ENCODE measurements at regions not wholly inside any gene's neighbourhood (a gene's known extent, or its start where the extent isn't known, plus 50 kb on each side); places are given as distances from the start of the nearest gene placed in this dataset.

- Histone ChIP-seq H3K4me3 (replicated peaks; ENCODE audit: insufficient read depth, low read length) (no peak overlapping the region), H3K27ac (replicated peaks) (no peak overlapping the region), H3K27me3 (ENCODE audit: insufficient read depth, poor library complexity, severe bottlenecking) (no peaks in the 10 kb centered on the region)
- TF ChIP-seq SPI1 (IDR thresholded peaks at IDR 0.05; ENCODE audit: borderline replicate concordance, low read depth): no peak
- TF ChIP-seq, protein P1, sequence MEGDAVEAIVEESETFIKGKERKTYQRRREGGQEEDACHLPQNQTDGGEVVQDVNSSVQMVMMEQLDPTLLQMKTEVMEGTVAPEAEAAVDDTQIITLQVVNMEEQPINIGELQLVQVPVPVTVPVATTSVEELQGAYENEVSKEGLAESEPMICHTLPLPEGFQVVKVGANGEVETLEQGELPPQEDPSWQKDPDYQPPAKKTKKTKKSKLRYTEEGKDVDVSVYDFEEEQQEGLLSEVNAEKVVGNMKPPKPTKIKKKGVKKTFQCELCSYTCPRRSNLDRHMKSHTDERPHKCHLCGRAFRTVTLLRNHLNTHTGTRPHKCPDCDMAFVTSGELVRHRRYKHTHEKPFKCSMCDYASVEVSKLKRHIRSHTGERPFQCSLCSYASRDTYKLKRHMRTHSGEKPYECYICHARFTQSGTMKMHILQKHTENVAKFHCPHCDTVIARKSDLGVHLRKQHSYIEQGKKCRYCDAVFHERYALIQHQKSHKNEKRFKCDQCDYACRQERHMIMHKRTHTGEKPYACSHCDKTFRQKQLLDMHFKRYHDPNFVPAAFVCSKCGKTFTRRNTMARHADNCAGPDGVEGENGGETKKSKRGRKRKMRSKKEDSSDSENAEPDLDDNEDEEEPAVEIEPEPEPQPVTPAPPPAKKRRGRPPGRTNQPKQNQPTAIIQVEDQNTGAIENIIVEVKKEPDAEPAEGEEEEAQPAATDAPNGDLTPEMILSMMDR (IDR thresholded peaks at IDR 0.05; ENCODE audit: insufficient read depth, low read length): no peak
- no peak for TF ChIP-seq POLR2AphosphoS5 (IDR thresholded peaks at IDR 0.05; ENCODE audit: low read depth)
- no peak for TF ChIP-seq REST (IDR thresholded peaks at IDR 0.05; ENCODE audit: insufficient replicate concordance, low read depth)
- no peak for TF ChIP-seq GABPA (IDR thresholded peaks at IDR 0.05; ENCODE audit: low read depth)
- DNase-seq (ENCODE audit: low read depth in 1 of 2, low spot score in 1 of 2): no peak
Measured at GRCh38 chr18:22840606-22841144, 92.5 kb upstream of the RBBP8 start.

GRCh38 chr18:22841840-22842239 lies 91.3 kb upstream of the RBBP8 start:
- TF ChIP-seq GABPA (IDR thresholded peaks at IDR 0.05; ENCODE audit: low read depth) (no peak), POLR2AphosphoS5 (IDR thresholded peaks at IDR 0.05; ENCODE audit: low read depth) (no peak), SPI1 (IDR thresholded peaks at IDR 0.05; ENCODE audit: borderline replicate concordance, low read depth) (no peak)
- DNase-seq (ENCODE audit: low read depth in 1 of 2, low spot score in 1 of 2): no peak
- H3K27me3 ChIP-seq (ENCODE audit: insufficient read depth, poor library complexity, severe bottlenecking): no peaks in the 10 kb centered on the region
- H3K4me3 ChIP-seq (replicated peaks; ENCODE audit: insufficient read depth, low read length): no peak overlapping the region
- no peak overlapping the region for H3K27ac ChIP-seq (replicated peaks)

GRCh38 chr18:22844190-22844589 lies 88.9 kb upstream of the RBBP8 start:
- Histone ChIP-seq H3K27ac (replicated peaks) (no peak overlapping the region), H3K27me3 (ENCODE audit: insufficient read depth, poor library complexity, severe bottlenecking) (no peaks in the 10 kb centered on the region), H3K4me3 (replicated peaks; ENCODE audit: insufficient read depth, low read length) (no peak overlapping the region)
- no peak for DNase-seq (ENCODE audit: low read depth in 1 of 2, low spot score in 1 of 2)
- no peak for TF ChIP-seq REST (IDR thresholded peaks at IDR 0.05; ENCODE audit: insufficient replicate concordance, low read depth)
- no peak for TF ChIP-seq POLR2AphosphoS5 (IDR thresholded peaks at IDR 0.05; ENCODE audit: low read depth)
- no peak for TF ChIP-seq SPI1 (IDR thresholded peaks at IDR 0.05; ENCODE audit: borderline replicate concordance, low read depth)
- no peak for TF ChIP-seq GABPA (IDR thresholded peaks at IDR 0.05; ENCODE audit: low read depth)
- TF ChIP-seq, protein P1 (IDR thresholded peaks at IDR 0.05; ENCODE audit: insufficient read depth, low read length): no peak

DNA sequence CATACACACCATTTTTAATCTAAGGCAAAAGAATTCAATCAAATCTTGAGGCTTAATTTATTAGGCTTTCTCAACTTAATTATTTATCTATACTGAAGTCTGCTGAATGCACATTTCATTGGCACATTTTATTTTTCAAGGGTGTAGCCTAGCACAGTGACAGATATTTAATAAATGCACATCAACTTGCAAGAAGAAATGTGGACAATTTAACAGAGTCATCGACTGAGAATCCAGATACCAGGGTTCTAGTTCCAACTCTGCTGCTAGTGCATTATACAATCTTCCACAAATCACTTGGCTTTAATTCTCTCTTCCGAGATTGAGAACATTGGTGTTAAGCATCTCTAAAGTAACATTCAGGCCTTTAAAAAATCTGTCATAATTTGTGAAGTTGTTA lies 88.5 kb upstream of the RBBP8 start:
- no peak for DNase-seq (ENCODE audit: low read depth in 1 of 2, low spot score in 1 of 2)

More for the DNA sequence above, 88.5 kb upstream of the RBBP8 start:
- Histone ChIP-seq H3K27ac (replicated peaks) (no peak overlapping the region), H3K27me3 (ENCODE audit: insufficient read depth, poor library complexity, severe bottlenecking) (no peaks in the 10 kb centered on the region), H3K4me3 (replicated peaks; ENCODE audit: insufficient read depth, low read length) (no peak overlapping the region)
- no peak for TF ChIP-seq POLR2AphosphoS5 (IDR thresholded peaks at IDR 0.05; ENCODE audit: low read depth)
- TF ChIP-seq REST (IDR thresholded peaks at IDR 0.05; ENCODE audit: insufficient replicate concordance, low read depth): no peak
- TF ChIP-seq, protein P1 (IDR thresholded peaks at IDR 0.05; ENCODE audit: insufficient read depth, low read length): no peak
- no peak for TF ChIP-seq GABPA (IDR thresholded peaks at IDR 0.05; ENCODE audit: low read depth)
- TF ChIP-seq SPI1 (IDR thresholded peaks at IDR 0.05; ENCODE audit: borderline replicate concordance, low read depth): no peak

Data from HL-60 (cell line).